H1 (cell line): ENCODE measurements at regions not wholly inside any gene's neighbourhood (a gene's known extent, or its start where the extent isn't known, plus 50 kb on each side); places are given as distances from the start of the nearest gene placed in this dataset.

Source experiments
- CTCF ChIA-PET: fragments of 300-600 bp; sonication (Branson Sonifier 250); formaldehyde crosslinking; loops from one replicate; lab custom pipeline; 2021; ENCODE audit not compliant: partially characterized antibody; lab: Charles Lee
- POLR2A ChIA-PET: fragments of 300-600 bp; sonication (Branson Sonifier 250); formaldehyde crosslinking; loops from one replicate; lab custom pipeline; 2021; ENCODE audit warnings: inconsistent platforms; ENCODE audit not compliant: partially characterized antibody; lab: Charles Lee
- DNase-seq, 2 experiments: peaks; one replicate each; pipeline versions ENCODE4 v3.0.0 to v3.0.0-alpha.2; 2010 to 2022; ENCODE audit warnings: low spot score in 2 of 2, low read depth in 1 of 2, mixed read lengths in 1 of 2
- FAIRE-seq: peaks from 2 replicates; lab custom pipeline; 2011; peaks lifted over from hg19 to GRCh38; lab: Jason Lieb, UNC
- H2AFZ ChIP-seq: 2 replicates; pipeline ENCODE4 v1.8.1; 2012; ENCODE audit warnings: low read length, inconsistent platforms
- H2AK5ac ChIP-seq: 2 replicates; pipeline ENCODE4 v1.6.1; 2013; ENCODE audit warnings: low read depth, low read length
- H2BK120ac ChIP-seq: replicated peaks from 2 replicates; pipeline ENCODE3; 2013; ENCODE audit warnings: low read depth, low read length, inconsistent platforms
- H2BK12ac ChIP-seq: 2 replicates; pipeline ENCODE4 v1.6.1; 2013; ENCODE audit warnings: low read depth, low read length
- H2BK15ac ChIP-seq: 2 replicates; pipeline ENCODE4 v1.6.1; 2013; ENCODE audit warnings: low read length
- H2BK20ac ChIP-seq: 2 replicates; pipeline ENCODE4 v1.6.1; 2013; ENCODE audit warnings: low read length
- H2BK5ac ChIP-seq: 2 replicates; pipeline ENCODE4 v1.6.1; 2013; ENCODE audit warnings: low read depth, low read length
- H3K14ac ChIP-seq: 2 replicates; pipeline ENCODE4 v1.6.1; 2013; ENCODE audit warnings: inconsistent platforms; ENCODE audit not compliant: insufficient read length
- H3K18ac ChIP-seq: 2 replicates; pipeline ENCODE4 v1.6.1; 2013; ENCODE audit warnings: low read length; ENCODE audit errors: extremely low read depth
- H3K23ac ChIP-seq: 2 replicates; pipeline ENCODE4 v1.6.1; 2013; ENCODE audit warnings: inconsistent platforms; ENCODE audit not compliant: insufficient read length
- H3K23me2 ChIP-seq: 2 replicates; pipeline ENCODE4 v1.6.1; 2013; ENCODE audit warnings: low read depth, low read length
- H3K27ac ChIP-seq: 2 replicates; pipeline ENCODE4 v1.6.1; 2011; ENCODE audit warnings: low read depth, low read length, inconsistent platforms
- H3K27me3 ChIP-seq, 4 experiments: replicated peaks in 1 of 4; 1 replicate in 1 of 4; 2 replicates in 3 of 4; pipeline versions ENCODE4 v1.6.1 to v1.8.1; 2011 to 2013; ENCODE audit warnings: low read length in 3 of 4, mild to moderate bottlenecking in 3 of 4, inconsistent platforms in 2 of 4, mixed read lengths in 2 of 4, moderate library complexity in 1 of 4; ENCODE audit not compliant: control insufficient read depth in 3 of 4, insufficient read depth in 3 of 4; ENCODE audit errors: extremely low read depth in 1 of 4
- H3K36me3 ChIP-seq, 4 experiments: 2 replicates each; pipeline versions ENCODE4 v1.6.1 to v1.8.1; 2011 to 2013; ENCODE audit warnings: mild to moderate bottlenecking in 4 of 4, low read length in 3 of 4, moderate library complexity in 2 of 4, control low read depth in 1 of 4, inconsistent platforms in 1 of 4; ENCODE audit not compliant: insufficient read depth in 4 of 4, control insufficient read depth in 2 of 4
- H3K4ac ChIP-seq: replicated peaks from 2 replicates; pipeline ENCODE3; 2013; ENCODE audit warnings: low read length, low read depth, mixed read lengths, inconsistent platforms; ENCODE audit not compliant: insufficient read length
- H3K4me1 ChIP-seq, 4 experiments: replicated peaks in 1 of 4; 1 replicate in 1 of 4; 2 replicates in 3 of 4; pipeline versions ENCODE4 v1.6.1 to v1.8.1; 2011 to 2013; ENCODE audit warnings: low read length in 3 of 4, inconsistent platforms in 2 of 4, mixed read lengths in 1 of 4; ENCODE audit not compliant: insufficient read depth in 4 of 4, control insufficient read depth in 3 of 4
- H3K4me2 ChIP-seq, 2 experiments: 2 replicates each; pipeline versions ENCODE4 v1.6.1 to v1.8.1; 2011 to 2013; ENCODE audit warnings: low read depth in 2 of 2, low read length in 2 of 2, control low read depth in 1 of 2, inconsistent platforms in 1 of 2, mild to moderate bottlenecking in 1 of 2; ENCODE audit not compliant: insufficient read depth in 1 of 2
- H3K4me3 ChIP-seq, 4 experiments: fragments of 200-600, 300-600 bp in 1 of 4; sonication (generic), shearing (Covaris generic), sonication (Bioruptor Twin) in 1 of 4; 2 replicates each; pipeline versions ENCODE4 v1.5.1 to v1.8.1; 2011 to 2016; ENCODE audit warnings: low read length in 4 of 4, low read depth in 3 of 4, control low read depth in 2 of 4, inconsistent platforms in 2 of 4, mild to moderate bottlenecking in 2 of 4, mixed read lengths in 1 of 4, moderate library complexity in 1 of 4; ENCODE audit not compliant: insufficient read depth in 2 of 4; ENCODE audit errors: extremely low read depth in 1 of 4
- H3K56ac ChIP-seq: replicated peaks from 2 replicates; pipeline ENCODE3; 2013; ENCODE audit warnings: low read depth, mild to moderate bottlenecking, mixed read lengths, low read length, inconsistent platforms; ENCODE audit not compliant: insufficient read length
- H3K79me1 ChIP-seq: 2 replicates; pipeline ENCODE4 v1.6.1; 2013; ENCODE audit warnings: low read depth, low read length, control low read depth
- H3K79me2 ChIP-seq, 2 experiments: 2 replicates each; pipeline versions ENCODE4 v1.6.1 to v1.8.1; 2012 to 2013; ENCODE audit warnings: low read length in 2 of 2, mild to moderate bottlenecking in 2 of 2, inconsistent platforms in 1 of 2; ENCODE audit not compliant: insufficient read depth in 2 of 2, control insufficient read depth in 1 of 2
- H3K9ac ChIP-seq, 4 experiments: replicated peaks in 1 of 4; 1 replicate in 1 of 4; 2 replicates in 3 of 4; pipeline versions ENCODE4 v1.6.1 to v1.8.1; 2011 to 2013; ENCODE audit warnings: low read depth in 3 of 4, low read length in 3 of 4, control low read depth in 2 of 4, mild to moderate bottlenecking in 2 of 4, moderate library complexity in 2 of 4, inconsistent platforms in 1 of 4; ENCODE audit errors: extremely low read depth in 1 of 4
- H3K9me3 ChIP-seq, 2 experiments: 2 replicates each; pipeline versions ENCODE4 v1.6.1 to v1.8.1; 2012 to 2013; ENCODE audit warnings: mild to moderate bottlenecking in 2 of 2, moderate library complexity in 2 of 2, control low read depth in 1 of 2, inconsistent platforms in 1 of 2, low read depth in 1 of 2, low read length in 1 of 2, mixed read lengths in 1 of 2; ENCODE audit not compliant: insufficient read depth in 2 of 2
- H4K20me1 ChIP-seq, 2 experiments: replicated peaks in 1 of 2; 2 replicates each; pipeline versions ENCODE3 to v1.8.1; 2011 to 2013; ENCODE audit warnings: inconsistent platforms in 2 of 2, low read length in 2 of 2, mild to moderate bottlenecking in 1 of 2; ENCODE audit not compliant: insufficient read depth in 2 of 2, control insufficient read depth in 1 of 2
- H4K5ac ChIP-seq: 2 replicates; pipeline ENCODE4 v1.6.1; 2013; ENCODE audit warnings: low read length, low read depth, mixed read lengths, inconsistent platforms; ENCODE audit not compliant: insufficient read length
- H4K8ac ChIP-seq: 2 replicates; pipeline ENCODE4 v1.8.0; 2013; ENCODE audit warnings: mild to moderate bottlenecking, moderate library complexity, low read length, inconsistent platforms; ENCODE audit not compliant: insufficient read depth; ENCODE audit errors: extremely low read depth
- H4K91ac ChIP-seq: replicated peaks from 2 replicates; pipeline ENCODE3; 2013; ENCODE audit warnings: low read length, mixed read lengths, inconsistent platforms; ENCODE audit not compliant: insufficient read length
- SP1 ChIP-seq: IDR thresholded peaks from 2 replicates; pipeline ENCODE4 v1.6.1; 2011; ENCODE audit warnings: low read depth, low read length
- WGBS, 2 experiments: shearing (Covaris generic) in 1 of 2; methylation state at CpG; one replicate each; pipeline versions ENCODE4 v1.1.6 to v1.1.7; 2013 to 2015; ENCODE audit warnings: low lambda C conversion rate in 2 of 2, mixed read lengths in 2 of 2, inconsistent platforms in 1 of 2, low coverage in 1 of 2, missing lambda C conversion rate in 1 of 2; ENCODE audit not compliant: insufficient replicate concordance in 2 of 2, insufficient coverage in 1 of 2, insufficient read length in 1 of 2; ENCODE audit errors: extremely low coverage in 1 of 2, missing lambda C conversion rate in 1 of 2; 5-methylcytosine and 5-hydroxymethylcytosine counted together

DNA sequence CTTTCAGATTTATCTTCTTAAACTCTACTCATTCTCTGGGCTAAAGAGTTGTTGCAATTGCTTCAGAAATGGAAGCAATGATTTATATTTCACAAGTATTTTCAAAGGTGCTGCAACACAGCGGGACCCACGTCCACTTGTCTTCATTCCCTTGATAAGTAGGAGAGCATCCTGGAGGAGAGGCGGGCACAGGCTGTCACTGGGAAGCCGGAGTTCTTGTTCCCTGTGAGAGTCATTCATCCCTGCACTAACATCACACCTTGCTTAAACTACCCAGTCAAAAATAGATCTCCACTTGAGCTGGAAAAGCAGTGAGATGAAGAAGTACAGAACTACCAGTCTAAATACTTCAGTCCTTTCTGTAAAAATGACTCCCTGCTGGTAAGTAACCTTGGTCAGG lies 160.5 kb upstream of the RASSF8 start:
- Histone ChIP-seq H2AK5ac (no peak overlapping the region), H3K4me1 (peaks cover 0 to 4% (median 0%) of the 10 kb centered on the region in 4 experiments; a peak in 2 of 7 replicates), H3K27ac (no peak overlapping the region), H3K79me2 (no peaks in the 10 kb centered on the region), H2BK5ac (no peak overlapping the region), H3K56ac (no peak overlapping the region), H3K27me3 (no peaks in the 10 kb centered on the region), H3K79me1 (no peaks in the 10 kb centered on the region), H3K14ac (no peak overlapping the region), H4K5ac (no peak overlapping the region), H3K9ac (no peak overlapping the region), H3K36me3 (no peaks in the 10 kb centered on the region), H2BK20ac (no peak overlapping the region), H4K20me1 (no peaks in the 10 kb centered on the region), H4K91ac (no peak overlapping the region), H2BK15ac (no peak overlapping the region), H3K9me3 (no peaks in the 10 kb centered on the region), H3K4me3 (no peak overlapping the region), H2BK12ac (no peak overlapping the region), H2BK120ac (no peak overlapping the region), H4K8ac (no peak overlapping the region), H3K23ac (no peak overlapping the region), H3K18ac (no peak overlapping the region), H2AFZ (no peak overlapping the region), H3K23me2 (no peaks in the 10 kb centered on the region; the same call in 1 of the 2 replicates), H3K4ac (no peak overlapping the region), H3K4me2 (no peak overlapping the region)
- WGBS, 2 experiments, result 89% methylated on average over 4 of the region's 4 CpGs; no CpG with 5 or more reads in 1 of the 2 experiments
- POLR2A ChIA-PET, result no interaction called here
- no peak for TF ChIP-seq SP1
- no peak for FAIRE-seq
- no peak for DNase-seq
- CTCF ChIA-PET, result interaction anchor here (0.6 kb wide), 1 partner anchor 16 kb away, joined by 4 read pairs; no protein-coding TSS in a partner anchor
